HG03520 (cell line): ENCODE measurements at regions not wholly inside any gene's neighbourhood (a gene's known extent, or its start where the extent isn't known, plus 50 kb on each side); places are given as distances from the start of the nearest gene placed in this dataset.

Experiments used
- ATAC-seq: cut with Tn5 transposase; IDR thresholded peaks from one replicate; pipeline ENCODE4 v1.9.1; 2021; ENCODE audit warnings: mild to moderate bottlenecking, moderate library complexity; ENCODE audit not compliant: unreplicated experiment

DNA sequence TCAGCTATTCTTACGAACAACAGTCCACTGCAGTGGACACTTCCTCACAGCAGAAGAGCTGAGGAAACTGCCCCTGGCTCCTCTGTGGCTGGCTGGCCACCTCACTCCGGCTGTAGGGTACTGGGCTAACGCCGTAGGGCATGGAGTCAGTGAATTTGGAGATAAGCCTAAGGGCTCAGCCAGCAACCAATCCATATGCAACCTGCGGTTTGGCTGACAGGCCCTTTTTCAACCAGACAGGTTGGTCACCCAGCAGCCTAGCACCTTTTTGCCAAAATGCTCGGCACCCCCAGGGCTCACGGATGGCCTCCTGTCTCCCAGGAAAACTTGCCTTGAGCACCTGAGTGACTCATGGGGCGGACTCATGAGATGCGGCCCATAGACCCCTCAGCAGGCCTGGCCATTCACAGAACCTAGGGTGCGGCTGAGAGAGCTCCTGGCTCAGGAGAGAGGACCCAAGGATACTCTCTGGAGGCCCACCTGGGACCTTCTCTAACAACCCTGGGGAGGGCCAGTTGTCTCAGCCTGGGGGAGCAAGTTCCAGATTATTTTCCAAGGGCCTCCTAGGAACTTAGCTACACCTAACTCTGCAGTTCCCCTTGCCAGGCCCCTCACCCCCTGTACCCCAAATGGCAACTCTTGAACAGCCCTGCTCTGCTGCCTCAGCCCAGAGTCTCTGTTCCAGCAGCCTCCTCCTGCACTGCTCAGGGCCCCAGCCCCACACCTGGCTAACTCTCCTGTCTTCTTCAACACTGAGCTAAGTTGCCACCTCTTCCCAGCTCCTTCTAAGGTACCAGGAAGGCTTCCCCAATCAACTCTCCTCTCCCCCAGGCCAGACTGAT is 252.1 kb downstream of the CYP26B1 start:
- no peak for ATAC-seq

DNA sequence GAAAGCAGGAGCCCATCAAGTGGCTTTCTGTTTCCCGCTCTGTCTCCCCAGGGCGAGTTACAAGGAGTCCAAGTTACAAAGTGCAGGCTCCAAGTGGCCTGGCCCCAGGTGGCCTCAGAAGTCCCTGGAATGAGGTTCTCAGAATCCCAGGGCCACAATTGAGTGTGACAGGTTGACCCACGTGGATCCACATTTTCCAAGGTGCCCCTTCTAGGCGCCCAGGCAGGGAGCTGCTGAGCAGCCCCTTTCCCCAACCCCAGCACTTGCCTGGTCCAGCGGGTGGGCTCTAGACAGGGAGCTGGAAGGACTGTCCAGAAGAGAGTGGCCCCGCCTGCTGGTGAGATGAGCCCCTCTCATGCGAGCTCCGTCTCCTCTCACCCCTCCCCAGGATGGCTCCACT is 253.4 kb downstream of the CYP26B1 start:
- no peak for ATAC-seq

DNA sequence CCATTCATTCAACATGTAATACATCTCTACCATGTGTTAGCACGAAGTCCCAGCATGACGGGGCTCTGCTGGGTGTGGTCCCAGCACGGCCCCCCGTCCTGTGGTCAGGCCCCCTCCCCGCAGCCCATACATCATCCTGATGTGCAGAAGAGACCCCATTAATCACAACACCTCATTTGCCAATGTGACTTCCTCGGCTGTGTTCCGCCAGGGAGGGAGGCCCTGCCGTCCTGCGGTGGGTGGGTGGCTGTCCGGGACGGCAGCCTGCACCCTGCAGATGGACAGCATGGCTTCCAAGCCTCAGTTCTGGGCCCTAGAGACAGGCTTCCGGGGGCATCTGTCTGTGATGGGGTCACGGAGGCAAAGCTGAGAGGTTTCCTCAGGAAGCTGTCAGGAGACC is 254.0 kb downstream of the CYP26B1 start:
- no peak for ATAC-seq

DNA sequence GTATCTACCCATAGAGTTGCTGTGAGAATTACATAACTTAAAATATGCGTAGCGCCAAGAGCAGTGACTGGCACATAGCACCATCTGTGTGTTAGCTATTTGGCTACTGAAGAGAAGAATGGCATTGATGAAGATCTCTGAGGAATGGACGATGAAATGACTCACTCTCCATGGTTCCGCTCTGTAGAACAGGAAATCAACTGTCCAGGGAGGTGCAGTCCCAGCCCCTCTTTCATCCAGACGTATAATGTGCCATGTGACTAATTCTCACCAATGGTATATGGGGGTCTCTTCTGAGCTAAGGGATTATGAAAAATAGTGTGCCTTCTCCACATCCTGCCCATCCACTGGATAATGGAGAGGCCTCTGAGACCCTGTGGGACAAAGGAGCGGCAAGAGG is 254.8 kb downstream of the CYP26B1 start:
- no peak for ATAC-seq

DNA sequence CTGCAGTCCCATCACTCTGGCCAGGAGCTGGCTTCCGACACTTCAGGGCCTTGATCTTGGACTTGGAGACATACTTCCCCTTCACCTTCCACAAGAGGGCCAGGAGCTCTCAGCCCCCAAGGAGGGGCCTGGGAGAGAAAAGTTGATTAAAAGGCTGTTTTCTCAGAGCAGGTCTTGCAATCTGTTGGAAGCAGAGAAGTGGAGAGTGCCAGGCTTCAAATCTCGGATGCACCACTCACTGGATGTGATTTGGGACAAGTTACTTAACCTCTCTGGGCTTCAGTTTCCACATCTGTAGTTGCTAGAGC is 255.3 kb downstream of the CYP26B1 start:
- ATAC-seq = no peak

DNA sequence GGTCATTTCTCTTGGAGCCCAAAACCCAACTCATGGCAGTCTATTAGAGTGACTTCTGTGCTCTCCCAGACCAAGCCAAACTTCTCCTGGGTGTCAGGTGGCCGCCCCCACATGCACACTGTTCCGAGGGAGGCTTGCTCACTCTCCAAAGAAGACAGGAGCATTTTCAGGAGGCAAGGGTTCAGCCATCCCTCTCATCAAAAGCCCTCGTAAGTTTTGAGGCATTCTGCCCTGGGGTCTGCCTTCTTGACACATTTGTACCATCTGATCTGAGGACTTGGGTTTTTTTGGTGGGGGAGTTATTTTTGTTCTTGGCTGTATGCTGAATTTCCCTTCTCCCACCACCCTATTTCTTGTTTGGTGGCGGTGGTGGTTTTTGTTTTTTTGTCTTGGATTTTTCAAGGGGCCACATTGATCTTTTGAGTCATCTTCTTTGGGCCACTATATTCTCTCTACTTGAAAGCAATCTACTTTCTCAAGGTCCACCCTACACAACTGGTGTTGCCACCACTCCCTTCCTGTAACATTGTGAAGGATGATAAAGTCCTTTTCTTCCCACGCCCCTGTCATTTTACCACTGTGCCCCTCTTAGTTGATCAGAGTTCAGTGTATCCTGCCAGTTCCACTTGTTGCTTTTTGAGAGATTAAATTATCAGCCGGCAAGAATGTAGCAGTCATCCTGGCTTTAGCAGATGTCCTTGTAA is 255.8 kb downstream of the CYP26B1 start:
- ATAC-seq = no peak

DNA sequence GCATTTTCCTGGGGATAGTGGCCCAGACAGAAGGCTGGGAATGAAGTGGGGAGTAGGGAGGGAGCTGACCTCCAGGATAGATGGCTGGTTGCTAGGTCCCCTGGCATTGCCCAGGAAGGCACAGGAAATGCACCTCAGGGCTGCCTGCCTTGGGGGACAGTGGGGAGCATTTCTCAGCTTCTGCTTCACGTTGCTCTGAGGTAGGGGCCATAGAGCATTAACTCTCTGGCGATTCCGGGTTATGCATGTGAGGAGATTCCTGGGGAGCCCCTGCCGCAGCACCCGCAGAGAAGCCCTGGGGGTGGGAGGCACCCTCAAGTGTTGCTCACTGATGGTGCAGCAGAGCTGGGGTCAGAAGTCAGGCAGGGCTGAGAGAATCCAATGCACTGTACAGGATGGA is 256.5 kb downstream of the CYP26B1 start:
- no peak for ATAC-seq

DNA sequence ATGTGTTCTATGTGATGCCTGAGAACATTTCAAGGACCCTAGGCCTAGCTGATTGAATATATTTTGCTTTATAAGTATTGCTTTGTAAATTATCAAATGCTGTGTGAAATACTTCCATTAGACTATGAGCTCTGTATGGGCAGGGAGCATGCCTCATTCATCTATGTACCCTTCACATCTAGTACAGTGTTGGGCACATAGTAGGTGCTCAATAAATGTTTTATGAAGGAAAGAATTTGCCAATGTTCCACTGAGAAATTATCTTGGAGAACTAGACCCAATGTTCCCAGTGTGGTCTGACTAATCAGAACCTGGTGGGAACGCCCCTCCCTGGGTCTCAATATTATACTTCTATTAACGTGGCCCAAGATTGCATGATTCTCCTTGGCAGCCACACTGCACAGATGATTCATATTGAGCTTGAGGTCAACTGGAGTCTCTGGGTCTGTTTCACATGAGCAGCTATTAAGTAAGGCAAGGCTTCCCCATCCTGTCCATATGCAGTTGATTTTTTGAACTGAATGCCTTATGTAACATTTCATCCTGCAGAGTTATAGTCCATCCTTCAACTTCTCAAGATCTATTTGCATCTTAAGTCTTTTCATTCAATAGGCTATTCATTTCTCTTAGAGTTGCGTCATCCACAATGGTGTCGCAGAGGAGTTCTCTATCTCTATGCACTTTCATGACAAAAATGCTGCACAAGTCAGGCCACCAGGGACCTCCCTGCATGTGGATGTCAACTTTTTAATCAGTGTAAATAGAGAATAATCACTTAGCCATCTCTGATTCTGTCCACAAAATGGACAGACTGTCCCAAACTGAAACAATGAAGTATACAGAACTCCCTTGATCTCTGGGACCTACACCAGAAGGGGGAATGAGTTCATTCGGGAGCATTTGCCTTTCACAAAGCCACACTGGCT is 257.6 kb downstream of the CYP26B1 start:
- no peak for ATAC-seq

DNA sequence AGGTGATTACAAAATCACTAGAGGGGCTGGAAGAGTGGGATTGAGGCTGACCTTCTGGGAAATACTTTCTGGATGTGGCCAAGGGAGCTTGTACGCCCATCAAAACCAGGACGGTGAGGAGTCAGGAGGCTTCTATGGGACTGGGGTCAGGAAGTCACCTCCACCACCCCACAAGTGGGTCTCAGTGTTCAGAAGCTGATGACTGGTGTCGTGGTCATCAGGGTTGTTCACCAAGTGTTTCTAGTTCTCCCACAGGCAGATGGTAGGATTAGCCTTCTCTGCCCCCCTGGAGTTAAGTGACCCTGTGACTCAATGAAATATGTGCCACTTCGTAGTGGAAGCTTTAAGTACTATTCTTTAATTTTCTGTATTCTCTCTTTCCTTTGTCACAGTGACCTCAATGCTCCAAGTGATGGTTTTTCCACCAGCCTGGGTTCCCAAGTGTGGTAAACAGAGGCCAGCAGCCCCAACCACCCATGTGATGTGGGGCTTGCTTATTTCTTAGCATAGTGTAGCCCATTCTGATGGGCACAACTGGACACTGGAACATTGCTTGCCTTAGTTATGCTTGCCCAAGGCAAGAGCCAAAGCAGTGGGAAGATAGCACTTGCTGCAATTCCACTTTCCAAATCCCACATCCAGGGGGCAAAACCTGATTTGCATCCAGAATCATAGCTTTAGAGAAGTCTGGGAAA is 258.8 kb downstream of the CYP26B1 start:
- no peak for ATAC-seq

DNA sequence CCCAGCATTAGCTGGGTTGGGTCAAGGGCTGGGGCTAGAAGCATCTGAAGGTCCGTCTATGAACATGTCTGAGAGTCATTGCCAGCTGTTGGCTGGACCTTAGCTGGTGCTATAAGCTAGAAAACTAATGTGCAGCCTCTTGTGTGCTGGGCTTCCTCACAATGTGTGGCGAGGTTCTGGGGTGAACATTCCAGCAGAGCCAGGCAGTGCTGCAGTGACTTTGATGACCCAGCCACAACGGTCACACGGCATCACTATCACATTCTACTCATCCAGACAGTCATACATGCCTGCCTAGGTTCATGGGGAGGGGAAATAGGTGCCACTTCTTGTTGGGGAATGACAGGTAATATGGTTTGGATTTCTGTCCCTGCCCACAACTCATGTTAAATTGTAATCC is 260.5 kb downstream of the CYP26B1 start:
- ATAC-seq = no peak

DNA sequence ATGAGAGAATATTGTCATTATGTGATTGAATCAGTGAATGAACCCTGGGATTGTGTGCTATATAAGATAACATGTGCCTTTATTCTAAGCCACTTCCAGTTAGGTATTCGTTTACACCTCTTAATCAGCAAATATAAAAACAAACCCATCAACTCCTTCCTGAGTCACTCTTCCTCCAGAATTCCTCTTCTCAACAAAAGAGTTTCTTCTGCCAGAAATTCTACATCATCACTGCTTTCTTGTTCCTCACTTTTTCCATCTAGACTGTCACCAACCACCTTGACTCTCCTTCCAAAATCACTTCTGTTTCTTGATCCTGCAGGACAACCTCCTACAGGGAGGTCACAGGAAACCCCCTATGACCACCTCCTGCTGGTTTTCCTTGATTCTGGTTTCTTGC is 261.4 kb downstream of the CYP26B1 start:
- no peak for ATAC-seq

DNA sequence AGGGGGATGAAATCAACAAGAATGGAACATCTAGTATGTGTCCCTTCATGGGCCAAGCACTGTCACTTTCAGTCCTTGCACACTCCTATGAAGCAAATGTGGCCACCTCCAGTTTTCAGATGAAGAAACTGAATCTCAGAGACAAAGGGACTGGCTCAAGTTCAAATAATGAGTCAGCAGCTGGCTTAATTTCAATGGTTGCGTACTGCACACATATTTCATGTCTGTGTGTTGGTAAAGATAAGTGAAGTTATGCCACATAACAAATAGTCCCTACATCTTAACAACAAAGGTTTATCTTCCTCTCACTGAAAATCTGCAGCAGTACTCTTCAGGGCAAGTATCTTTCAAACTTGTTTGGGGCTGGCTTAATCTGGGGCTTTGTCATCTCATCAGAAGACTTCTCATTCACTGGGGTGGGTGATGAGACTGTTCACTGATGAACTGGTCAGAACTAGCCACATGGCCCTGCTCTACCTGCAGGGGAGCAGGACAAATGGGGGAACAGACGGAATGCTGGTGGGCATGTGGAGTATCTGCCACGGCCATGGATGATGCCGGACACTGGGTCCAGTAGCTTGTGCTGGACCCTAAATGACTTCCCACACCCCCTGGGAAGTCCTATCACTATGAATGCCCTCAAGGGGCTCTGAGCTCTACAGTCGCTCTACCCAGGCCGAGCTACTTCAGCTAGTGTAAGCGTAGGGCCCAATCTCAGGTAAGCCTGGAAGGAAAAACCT is 263.2 kb downstream of the CYP26B1 start:
- no peak for ATAC-seq

DNA sequence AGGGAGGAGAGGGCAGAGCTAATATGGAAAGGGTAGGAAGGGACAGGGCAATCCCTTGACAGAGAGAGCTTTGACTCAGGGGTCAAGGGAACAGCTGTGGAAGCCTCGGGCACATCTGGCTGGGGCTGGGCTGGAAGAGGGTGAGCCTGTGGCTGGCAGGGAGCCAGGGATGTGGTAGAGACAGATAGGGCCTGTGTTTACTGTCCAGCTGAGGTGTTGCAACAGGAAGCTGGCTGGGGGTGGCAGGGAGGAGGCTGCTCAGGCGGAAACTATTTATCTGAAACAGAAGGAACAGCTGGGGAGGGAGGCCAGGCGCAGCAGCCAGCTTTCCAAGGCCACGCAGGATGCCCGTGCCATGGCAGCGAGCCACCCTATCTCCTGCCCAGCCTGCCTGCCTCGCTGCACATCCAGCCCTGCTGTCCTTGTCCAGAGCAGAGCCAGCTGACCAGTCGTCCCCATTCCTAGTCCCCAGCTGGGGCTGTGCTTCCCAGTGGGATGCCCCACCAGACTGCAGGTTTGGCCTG is 264.7 kb downstream of the CYP26B1 start:
- no peak for ATAC-seq

DNA sequence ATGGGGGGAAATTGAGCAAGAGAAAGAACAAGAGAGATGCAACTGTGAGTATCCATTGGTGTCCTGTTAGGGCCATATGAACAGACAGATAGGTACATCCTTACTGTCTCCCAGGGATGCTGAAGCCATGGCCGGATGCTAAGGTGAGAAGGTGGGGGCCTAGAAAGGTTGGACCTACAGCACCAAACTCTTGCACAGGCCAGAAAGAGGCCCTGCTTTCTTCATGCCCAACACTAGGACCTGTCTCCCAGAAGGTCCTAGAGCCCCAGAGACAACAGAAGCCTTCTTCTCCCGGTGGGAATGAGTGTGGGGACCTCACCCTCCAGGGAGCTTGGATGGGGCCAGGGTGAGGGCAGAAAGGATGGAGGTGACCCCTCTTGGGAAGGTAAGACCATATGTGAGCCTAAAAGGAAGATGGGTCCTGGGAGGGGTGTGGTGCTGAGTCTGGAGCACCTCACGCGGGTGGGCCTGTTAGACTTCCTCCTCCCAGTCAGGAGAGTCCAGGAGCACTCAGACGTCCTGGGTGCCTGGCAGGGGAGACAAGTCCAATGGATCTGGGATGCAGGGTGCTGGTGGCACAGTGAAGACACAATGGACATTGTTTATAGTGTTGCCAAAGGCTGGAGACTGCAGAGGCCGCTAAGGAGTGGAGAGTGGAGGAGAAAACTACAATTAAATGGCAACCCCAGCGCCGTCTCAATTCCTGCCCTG is 265.3 kb downstream of the CYP26B1 start:
- no peak for ATAC-seq

DNA sequence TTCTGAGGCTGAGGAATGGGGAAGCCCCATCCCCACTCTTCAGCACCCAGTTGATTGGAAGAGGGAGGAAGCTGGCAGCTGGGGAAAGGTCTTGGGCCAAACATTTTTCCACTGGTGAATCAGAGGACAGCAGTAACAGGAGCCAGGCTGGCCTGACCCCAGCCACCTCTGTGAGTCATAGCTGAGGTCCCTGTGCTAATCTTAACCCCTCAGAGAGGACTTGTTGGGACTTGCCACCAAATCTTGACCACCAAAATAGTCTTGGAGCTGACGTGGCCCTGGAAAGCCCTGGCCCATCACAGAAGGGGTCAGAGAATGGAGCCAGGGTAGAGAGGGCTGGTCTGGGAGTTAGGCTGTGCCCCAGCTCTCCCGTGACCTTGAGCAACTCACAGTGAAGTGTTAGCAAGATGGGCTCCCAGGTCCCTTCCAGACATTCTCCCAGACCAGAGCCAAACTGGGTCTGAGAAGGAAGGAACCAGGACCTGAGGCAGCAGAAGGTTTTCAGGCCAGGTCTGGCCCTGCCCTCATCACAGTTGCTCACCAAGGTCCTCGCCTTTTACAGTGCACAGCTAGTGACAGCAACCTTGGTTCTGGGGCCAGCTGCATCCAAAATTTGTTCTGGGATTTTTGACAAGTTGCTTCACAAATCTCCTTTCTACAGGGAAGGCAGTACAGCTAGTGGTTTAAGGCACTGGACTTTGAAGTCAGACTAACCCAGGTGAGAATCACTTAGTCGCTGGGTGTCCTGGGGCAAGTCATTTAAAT is 266.6 kb downstream of the CYP26B1 start:
- no peak for ATAC-seq

DNA sequence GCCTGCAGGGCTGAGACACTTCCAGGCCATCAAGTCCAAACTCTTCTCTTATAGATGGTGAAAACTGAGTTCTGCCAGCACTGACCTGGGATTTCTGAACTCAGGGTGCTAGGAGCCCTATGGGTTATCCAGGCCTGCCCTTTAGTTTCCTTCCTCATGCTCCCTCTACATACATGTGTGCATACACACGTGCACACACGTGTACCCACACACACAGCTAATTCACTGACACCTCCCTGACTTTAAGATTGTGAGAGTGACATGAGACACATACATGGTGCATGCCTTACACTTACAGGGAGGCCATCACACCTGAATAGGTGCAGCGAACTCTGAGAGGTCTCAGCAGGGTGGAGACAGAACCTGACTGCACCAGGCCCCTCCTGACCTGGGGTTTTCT is 267.4 kb downstream of the CYP26B1 start:
- ATAC-seq = no peak

DNA sequence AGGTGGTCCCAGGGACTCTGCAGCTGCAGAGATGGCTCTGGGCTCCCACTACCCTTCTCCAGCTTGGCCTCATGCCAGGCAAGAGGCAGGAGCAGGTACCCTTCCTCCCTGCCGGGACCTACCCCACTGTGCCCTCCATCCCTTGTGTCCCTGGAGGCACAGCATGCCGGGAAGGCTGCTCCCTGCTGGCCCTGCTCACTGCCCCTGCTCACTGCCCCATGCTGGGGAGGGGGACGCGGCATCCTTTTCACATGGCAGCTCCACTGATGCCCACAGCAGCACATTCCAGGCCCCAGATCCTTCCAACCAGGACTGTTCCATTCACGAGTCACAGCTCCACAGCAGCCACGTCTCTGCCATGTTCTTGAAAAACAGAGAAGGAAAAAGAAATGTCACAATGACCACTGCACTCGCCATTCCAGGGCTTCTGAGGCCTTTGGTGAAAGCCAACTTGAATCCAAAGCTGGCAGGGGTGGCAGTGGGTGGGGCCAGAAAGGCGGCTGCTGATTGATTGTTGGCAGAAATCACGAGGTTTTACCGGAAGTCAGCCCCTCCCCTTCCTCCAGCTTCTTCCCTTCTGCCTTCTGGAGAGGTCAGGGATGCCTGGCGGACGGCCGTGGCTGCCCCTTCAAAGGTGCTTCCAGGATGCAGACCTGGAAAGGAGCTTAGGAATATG is 268.0 kb downstream of the CYP26B1 start:
- no peak for ATAC-seq
